ENCODE measurements at regions not wholly inside any gene's neighbourhood (a gene's known extent, or its start where the extent isn't known, plus 50 kb on each side); places are given as distances from the start of the nearest gene placed in this dataset.

DNA sequence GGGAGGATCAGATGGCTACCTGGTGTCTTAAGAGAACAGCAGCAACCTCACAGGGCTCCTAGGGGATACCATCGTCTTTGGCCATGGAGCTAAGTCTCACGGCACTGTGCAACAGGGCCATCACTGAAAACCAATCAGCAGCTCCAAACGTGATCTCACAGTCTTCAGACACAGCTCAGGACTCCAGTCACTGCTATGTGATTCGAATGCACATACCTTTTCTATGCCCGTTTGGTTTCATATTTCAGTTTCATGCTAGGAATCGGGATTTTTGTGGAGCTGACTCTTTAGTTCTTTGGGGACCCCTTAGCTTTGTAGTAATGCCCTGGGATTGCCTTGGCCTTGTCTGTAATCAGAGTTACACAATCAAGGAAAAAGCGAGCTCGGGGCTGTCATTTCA lies 162.8 kb upstream of the CDH11 start:
- Mint-ChIP-seq H3K9me3 (no peaks in the 10 kb centered on the region), H3K4me3 (no peak overlapping the region), H3K4me1 (peaks cover 38% of the 10 kb centered on the region), H3K27me3 (ENCODE audit: low read depth) (no peaks in the 10 kb centered on the region), H3K27ac (ENCODE audit: unreplicated experiment) (no peak overlapping the region), H3K36me3 (ENCODE audit: low read depth) (no peaks in the 10 kb centered on the region)
- no peak for TF ChIP-seq CTCF (conservative IDR thresholded peaks at IDR 0.05)
- no peak for DNase-seq (ENCODE audit: low read depth, low spot score)

GRCh38 chr16:65283181-65283651 lies 161.4 kb upstream of the CDH11 start:
- H3K27me3 Mint-ChIP-seq (ENCODE audit: low read depth): no peaks in the 10 kb centered on the region
- no peak overlapping the region for H3K27ac Mint-ChIP-seq (ENCODE audit: unreplicated experiment)
- no peaks in the 10 kb centered on the region for H3K9me3 Mint-ChIP-seq
- no peak overlapping the region for H3K4me3 Mint-ChIP-seq
- no peak for TF ChIP-seq CTCF (conservative IDR thresholded peaks at IDR 0.05)
- H3K36me3 Mint-ChIP-seq (ENCODE audit: low read depth): no peaks in the 10 kb centered on the region
- H3K4me1 Mint-ChIP-seq: peaks cover 38% of the 10 kb centered on the region
- no peak for DNase-seq (ENCODE audit: low read depth, low spot score)

GRCh38 chr16:65281586-65281985 lies 159.7 kb upstream of the CDH11 start:
- Mint-ChIP-seq H3K27ac (ENCODE audit: unreplicated experiment) (no peak overlapping the region), H3K4me1 (peaks cover 38% of the 10 kb centered on the region), H3K27me3 (ENCODE audit: low read depth) (no peaks in the 10 kb centered on the region), H3K9me3 (no peaks in the 10 kb centered on the region), H3K4me3 (no peak overlapping the region), H3K36me3 (ENCODE audit: low read depth) (no peaks in the 10 kb centered on the region)
- no peak for DNase-seq (ENCODE audit: low read depth, low spot score)
- TF ChIP-seq CTCF (conservative IDR thresholded peaks at IDR 0.05): no peak

DNA sequence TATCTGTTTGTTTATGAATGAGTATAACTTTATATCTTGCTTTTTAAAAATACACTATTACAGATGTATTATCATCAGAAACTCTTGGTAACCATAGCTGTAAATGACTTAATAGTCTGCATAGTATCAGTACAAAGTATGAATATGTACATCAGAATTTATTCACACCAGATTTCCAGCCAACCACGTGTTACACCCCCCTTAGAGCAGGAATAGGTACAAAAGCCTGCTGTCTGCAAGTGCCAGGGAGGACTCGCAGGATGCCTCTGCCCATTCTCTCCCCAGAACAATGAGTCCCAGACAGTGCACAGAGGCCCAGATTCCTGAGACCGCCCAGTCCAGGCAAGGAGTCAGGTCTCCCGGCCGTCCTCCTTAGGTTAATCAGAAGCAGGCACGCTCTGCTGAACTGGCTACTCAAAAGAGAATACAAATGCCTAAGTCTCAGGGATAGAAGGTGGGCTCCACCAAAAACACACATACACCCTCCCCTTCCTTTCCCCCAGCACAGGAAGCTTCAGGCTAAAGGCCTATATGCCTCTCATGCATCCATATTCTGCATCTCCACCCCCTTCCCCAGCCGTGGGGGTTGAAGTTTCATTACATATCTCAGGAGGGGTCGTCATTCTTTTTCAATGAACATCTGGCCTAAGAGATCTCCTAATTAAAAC lies 159.1 kb upstream of the CDH11 start:
- Mint-ChIP-seq H3K9me3 (no peaks in the 10 kb centered on the region), H3K36me3 (ENCODE audit: low read depth) (no peaks in the 10 kb centered on the region), H3K4me3 (no peak overlapping the region), H3K4me1 (peaks cover 38% of the 10 kb centered on the region), H3K27ac (ENCODE audit: unreplicated experiment) (no peak overlapping the region), H3K27me3 (ENCODE audit: low read depth) (no peaks in the 10 kb centered on the region)
- TF ChIP-seq CTCF (conservative IDR thresholded peaks at IDR 0.05): no peak
- DNase-seq (ENCODE audit: low read depth, low spot score): no peak

DNA sequence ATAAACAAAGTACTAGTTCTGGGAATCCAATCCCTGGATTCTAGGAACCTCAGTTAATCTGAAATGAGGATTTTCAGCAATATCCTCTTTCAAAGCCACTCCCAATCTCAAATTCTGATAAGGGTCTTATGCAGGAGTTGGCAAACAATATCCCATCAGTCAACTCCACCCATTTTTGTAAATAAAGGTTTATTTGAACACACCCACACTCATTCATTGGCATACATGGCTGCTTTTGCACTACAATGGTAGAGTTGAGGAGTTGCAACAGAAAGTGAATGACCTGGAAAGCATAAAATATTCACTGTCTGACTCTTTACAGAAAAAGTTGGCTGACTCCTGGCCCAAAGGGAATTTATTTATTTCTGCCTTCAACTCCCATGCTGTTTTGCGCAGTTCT lies 157.7 kb upstream of the CDH11 start:
- Mint-ChIP-seq H3K9me3 (no peaks in the 10 kb centered on the region), H3K27me3 (ENCODE audit: low read depth) (no peaks in the 10 kb centered on the region), H3K27ac (ENCODE audit: unreplicated experiment) (no peak overlapping the region), H3K4me1 (peaks cover 38% of the 10 kb centered on the region), H3K36me3 (ENCODE audit: low read depth) (no peaks in the 10 kb centered on the region), H3K4me3 (no peak overlapping the region)
- no peak for DNase-seq (ENCODE audit: low read depth, low spot score)
- no peak for TF ChIP-seq CTCF (conservative IDR thresholded peaks at IDR 0.05)
